GM21737 (cell line): ENCODE measurements at regions not wholly inside any gene's neighbourhood (a gene's known extent, or its start where the extent isn't known, plus 50 kb on each side); places are given as distances from the start of the nearest gene placed in this dataset.

Source experiments
- ATAC-seq: cut with Tn5 transposase; IDR thresholded peaks from one replicate; pipeline ENCODE4 v1.9.1; 2021; ENCODE audit warnings: mild to moderate bottlenecking, moderate library complexity; ENCODE audit not compliant: unreplicated experiment

- ATAC-seq = no peak
Observed at GRCh38 chr13:50099473-50099872, 84.2 kb downstream of the KCNRG start.

DNA sequence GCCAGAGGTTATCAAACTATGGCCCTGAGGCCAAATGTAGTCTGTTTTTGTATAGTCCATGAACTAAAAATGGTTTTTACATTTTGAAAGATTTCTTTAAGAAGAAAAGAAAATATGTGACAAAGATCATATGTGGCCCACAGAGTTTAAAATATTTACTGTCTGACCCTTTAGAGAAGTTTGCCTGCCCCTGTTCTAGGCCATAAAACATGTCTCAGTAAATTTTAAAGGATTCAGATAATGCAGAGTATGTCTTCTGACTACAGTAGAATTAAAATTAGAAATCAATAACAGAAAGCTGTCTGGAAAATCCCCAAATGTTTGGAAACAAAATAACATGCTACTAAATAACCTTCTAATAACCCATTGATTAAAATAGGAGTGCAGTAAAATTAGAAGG, 86.3 kb downstream of the KCNRG start:
- ATAC-seq = no peak

DNA sequence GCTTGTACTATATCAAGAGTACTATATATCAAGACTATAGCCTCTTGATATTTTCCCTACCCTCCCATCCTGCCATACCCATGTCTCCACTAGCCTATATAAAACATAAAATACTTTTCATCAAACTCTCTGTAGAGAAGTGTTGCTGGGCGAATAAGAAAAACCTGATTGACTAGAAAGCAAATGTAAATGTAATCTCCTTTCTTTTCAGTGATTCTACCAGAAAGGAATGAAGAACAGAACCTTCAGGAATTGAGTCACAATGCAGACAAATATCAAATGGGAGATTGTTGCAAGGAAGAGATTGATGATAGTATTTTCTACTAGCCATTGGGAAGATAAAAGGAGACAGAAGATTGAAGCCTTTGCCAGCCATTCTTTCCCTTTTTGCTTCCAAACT, 89.2 kb downstream of the KCNRG start:
- ATAC-seq = no peak

GRCh38 chr13:50106559-50106958, 91.3 kb downstream of the KCNRG start:
- no peak for ATAC-seq

DNA sequence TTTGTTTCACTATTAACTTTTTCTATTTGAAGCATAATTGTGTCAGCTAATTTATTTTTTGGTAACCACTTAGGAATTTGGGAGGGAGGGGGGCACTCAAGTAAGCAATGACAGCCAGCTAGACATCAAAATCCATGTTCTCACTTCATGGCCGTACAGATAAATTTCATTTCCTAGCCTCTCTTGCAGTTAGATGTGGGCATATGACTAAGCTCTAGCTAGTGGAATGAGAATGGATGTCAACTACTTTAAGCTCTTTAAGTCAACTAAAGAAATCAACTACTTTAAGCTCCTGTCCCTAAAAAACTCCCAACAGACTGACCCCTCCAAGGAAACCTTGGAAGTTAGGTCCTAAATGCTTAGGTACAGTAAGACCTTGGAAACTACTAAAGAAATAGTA, 92.0 kb downstream of the KCNRG start:
- no peak for ATAC-seq

GRCh38 chr13:50114961-50115360, 99.7 kb downstream of the KCNRG start:
- no peak for ATAC-seq

- ATAC-seq = no peak
Observed at GRCh38 chr13:50115695-50116094, 100.5 kb downstream of the KCNRG start.

DNA sequence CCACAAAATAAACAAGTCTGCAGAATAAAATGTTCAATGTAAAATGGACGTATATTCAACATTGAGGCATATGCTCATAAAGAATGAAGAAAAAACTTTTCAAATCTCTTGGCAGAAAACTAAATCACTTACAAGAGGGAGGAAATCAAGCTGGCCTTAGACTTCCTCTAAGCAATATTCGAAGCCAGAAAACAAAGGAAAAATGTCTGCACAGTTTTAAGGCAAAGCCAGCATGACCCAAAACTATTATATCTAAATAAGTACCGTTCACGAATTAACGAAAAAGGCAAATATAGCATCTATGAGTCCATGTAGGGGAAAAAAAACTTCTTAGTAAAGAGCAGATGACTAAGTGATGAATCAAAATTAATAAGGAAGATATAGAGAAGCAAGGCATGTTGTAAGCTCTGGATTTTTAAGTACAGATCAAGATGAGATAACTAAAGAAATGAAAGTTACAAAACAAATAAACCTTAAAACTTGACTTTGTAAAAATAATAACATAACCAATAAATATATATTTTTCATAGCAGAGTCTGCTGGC, 101.3 kb downstream of the KCNRG start:
- no peak for ATAC-seq

- ATAC-seq = no peak
Observed at GRCh38 chr13:50119591-50119990, 104.3 kb downstream of the KCNRG start.

DNA sequence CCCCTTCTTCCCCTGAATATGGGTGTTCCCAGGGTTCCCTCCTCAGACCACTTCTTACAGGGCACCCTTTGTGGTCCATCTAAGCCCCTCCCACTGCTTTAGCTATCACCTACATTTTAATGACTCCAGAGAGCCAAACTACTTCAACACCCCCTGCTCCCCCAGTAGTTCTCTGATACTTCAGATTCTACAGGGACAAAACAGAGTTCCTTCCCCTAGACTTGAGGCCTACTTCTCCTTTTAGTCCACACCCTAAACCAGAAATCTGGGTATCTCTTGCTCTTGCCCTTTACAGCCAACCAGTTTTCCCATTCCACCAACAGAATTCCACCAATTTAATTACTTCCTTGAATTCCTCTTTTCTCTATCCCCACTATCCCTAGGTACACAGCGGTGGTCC, 107.2 kb downstream of the KCNRG start:
- no peak for ATAC-seq

- no peak for ATAC-seq
Observed at GRCh38 chr13:50123002-50123401, 107.8 kb downstream of the KCNRG start.

DNA sequence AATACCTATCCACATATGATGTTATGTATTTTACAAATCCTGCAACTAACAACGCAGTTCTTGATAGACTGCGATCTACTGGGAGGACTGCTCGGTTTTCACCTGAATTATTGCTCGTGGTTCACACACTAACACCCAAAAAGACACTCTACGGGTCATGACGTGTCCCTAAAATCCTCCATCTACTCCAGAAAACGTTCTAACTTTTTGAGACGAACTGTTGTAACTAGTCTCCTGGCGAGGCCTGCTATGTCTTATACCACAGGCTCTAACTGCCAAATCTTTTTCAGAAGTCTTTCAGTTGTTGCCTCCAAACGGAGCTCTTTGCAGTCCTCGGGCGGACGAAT, 108.2 kb downstream of the KCNRG start:
- no peak for ATAC-seq

GRCh38 chr13:50123862-50124535, 108.8 kb downstream of the KCNRG start:
- ATAC-seq = peak; percentile 54

DNA sequence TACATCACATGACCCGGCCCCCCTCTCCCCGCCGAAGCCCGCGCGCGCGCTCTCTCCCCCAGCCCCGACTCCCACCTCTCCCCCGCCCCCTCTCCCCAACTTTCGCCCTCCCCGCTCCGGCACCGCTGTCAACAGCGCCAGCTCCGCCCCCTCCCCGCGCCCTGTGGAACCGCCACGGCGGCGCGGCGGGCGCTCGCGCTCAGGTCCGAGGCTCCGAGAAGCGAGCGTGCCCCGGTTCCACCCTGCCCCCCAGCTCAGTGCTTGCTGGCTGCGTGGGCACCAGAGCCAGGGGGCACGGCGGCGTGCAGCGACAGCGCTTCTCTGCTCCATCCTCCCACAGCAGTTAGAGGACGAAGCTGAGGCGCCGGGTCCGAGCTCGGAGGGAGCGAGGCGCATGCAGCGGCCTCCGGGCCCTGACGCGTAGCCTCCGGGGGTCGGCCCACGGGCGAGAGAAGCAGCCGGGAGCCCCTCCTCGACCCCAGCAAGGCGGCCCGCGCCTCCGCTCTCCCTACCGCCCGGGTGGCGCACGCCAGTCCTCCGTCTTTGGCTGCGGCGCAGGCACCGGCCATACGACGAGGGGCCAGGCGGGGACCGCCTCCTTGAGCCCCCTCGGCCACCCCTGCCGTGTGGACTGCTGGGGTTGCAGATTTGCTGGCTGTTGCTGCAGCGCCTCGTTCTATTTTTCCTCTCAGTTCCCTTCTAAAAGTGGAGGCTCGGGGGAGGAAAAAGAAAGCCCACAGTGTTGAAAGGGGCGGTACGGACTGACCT, 109.5 kb downstream of the KCNRG start:
- peak; percentile 34 for ATAC-seq

GRCh38 chr13:50125304-50125553, 110.0 kb downstream of the KCNRG start:
- ATAC-seq = peak; percentile 8

DNA sequence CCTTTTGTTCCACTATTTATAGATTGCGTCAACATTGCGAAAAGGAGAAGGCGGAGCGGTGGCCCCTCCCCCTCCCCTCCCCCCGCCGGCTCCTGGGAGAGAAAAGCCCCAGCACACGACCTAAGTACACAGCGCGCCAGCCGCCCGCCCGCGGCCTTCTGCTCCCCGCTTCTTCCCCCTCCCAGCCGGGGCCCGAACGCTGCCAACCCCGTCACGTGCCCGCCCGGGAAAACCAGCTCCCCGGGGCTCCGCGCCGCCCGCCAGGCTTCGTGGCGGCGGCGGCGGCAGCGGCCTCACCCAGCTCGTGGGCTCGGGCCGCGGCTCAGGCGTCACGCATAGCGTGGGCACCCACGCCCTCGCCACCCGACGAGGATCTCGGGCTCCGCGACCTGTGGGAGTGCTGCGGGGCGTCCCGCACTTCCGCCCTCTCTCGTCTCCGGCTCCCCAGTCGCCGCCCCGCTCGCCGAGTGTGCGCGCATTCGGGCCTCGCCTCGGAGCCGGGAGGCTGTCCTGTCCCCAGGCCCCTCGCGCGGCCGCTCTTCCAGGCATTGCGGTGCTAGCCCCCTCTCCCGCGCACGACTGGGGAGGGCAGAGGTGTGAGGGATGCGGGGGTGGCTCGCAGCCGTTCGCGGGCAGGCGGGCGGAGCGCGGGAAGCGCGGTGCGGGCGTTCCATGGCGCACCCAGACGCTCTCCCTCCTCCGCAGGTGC, 110.5 kb downstream of the KCNRG start:
- ATAC-seq = peak; percentile 13

DNA sequence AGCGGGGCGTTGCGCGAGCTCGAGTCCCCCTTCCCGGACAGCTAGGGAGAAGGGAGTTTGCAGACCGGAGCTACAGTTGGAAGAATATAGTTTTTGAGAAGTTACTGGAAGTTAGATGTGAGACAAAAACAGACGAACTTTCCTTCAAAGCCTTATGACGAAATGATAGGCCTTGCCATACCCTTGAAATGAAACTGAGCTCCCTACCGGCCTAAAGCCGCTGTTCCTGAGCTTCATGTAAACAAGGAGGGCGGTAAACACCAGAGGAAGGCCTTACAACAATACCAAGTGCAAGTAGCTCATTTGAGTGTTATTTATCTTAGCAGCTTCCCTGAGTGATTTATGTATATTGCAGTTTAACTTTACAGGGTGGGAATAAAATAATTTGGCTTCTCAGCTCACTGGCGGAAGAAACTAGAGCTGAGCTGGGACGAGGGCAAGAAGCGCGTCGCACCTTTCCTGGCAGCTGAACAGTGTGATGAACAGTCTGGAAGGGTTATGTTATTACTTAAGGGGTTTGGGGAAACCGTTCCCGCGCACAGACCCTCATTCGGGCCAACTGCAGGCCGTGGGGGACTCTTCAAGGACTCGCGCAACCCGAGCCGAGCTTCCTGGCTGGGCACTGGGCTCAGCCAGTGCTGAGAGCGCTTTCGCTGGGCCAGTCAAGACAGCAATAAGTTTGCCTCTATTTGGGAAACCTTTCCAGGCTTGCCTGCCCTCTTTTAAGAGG, 111.2 kb downstream of the KCNRG start:
- no peak for ATAC-seq

DNA sequence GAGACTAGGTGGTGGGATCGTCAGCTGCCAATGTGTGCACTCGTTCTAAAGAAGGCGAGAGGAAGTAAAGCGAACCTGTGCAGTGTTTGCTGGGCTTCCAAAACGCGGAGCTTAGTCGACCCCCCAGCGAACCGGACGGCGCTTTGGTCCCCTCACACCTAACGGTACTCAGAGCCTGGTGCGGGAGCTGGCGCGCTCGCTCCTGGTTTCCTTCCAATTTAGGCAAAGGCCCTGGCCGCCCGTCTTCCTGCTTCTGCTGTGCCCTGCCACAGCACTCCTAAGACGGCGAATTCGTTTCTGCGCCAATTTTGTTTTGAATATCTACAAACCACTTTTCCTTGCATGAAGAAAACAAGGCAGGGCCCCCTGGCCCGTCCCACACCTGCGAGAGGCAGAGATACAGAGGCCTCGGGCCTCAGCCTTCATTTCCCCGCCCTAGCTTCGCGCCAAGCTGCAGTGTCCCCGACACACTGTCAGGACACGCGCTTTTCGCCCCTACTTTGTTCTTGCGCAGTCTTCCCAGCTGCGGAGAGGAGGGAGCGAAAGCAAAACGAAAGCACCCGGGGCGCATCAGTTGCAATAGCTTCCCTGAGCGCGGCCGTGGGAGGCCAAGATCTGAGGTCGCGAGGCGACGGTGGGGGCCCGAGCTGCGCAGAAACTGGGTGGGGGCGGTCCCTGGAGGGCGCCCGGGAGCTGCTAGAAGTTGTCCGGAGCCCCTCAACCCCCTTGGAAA, 111.9 kb downstream of the KCNRG start:
- ATAC-seq = no peak

GRCh38 chr13:50127726-50128291, 112.6 kb downstream of the KCNRG start:
- ATAC-seq = no peak

DNA sequence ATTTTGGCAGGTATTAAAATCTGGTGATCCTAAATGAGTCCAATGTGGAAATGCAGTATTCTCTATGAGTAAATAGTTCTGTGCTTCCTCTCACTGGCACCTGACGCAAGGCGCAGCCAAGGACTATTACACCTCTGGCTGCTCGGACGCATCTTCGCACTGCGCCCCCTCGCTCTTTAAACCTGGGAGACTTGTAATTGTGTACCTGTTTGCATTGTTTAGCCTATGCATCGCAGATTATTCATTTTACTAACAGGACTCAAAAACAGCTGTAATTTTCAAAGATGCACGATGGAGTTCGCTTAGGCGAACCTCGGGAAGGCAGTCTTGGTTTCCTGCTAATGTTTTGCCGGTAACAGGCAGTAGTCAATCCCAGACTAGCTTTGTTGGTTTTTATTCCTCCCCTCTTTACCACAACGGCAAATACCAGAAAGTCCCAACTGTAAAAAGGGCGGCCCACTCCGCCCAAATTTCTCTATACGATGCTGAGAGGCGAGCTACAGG, 113.2 kb downstream of the KCNRG start:
- no peak for ATAC-seq
